ENCODE measurements at regions not wholly inside any gene's neighbourhood (a gene's known extent, or its start where the extent isn't known, plus 50 kb on each side); places are given as distances from the start of the nearest gene placed in this dataset.

DNA sequence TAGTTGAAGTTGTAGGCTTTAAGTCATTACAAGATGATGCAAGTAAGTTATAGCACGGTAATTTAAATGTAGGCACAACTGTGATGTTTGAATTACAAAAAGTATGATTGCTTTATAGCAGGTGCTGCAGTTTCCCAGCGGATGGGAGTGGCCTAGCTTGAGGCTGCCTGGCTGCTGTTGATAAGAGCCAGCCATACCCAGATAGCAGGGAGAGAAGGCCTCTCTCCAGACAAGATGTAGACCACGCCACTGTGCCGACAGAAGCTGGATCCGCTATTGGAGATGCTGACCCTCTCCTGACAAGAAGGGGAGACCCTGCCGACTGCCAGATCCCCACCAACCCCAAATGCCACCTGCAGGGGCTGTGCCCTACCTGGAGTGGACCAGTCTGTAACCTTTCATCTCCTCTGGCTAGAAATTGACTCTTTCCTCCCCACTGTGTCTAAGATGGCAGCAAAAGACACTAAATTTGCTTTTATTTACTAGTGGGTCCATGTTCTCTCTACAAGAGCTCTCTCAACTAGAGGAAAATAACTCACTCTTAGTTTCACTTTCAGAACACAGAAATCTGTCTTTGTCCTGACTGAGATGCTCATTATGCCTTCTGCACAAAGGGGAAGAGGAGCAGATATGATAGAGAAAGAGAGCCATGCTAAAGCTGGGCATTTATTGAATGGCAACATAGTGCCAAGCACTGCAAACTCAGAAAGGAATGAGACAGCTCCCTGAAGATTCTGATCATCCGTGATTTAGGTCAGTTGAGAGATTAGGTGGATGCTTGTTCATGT lies 127.9 kb downstream of the URB2 start:
- TF ChIP-seq GATA3 (IDR thresholded peaks at IDR 0.05; ENCODE audit: low read depth, low read length) (no peak), GATA2 (IDR thresholded peaks at IDR 0.05; ENCODE audit: low read depth, low read length) (no peak)
